NT2/D1 (cell line): ENCODE measurements at regions not wholly inside any gene's neighbourhood (a gene's known extent, or its start where the extent isn't known, plus 50 kb on each side); places are given as distances from the start of the nearest gene placed in this dataset.

Source experiments
- SUZ12 ChIP-seq: IDR thresholded peaks from 2 replicates; pipeline ENCODE4 v1.6.1; 2011; ENCODE audit not compliant: insufficient read length, insufficient read depth; ENCODE audit errors: extremely low read depth
- YY1 ChIP-seq: IDR thresholded peaks from 2 replicates; pipeline ENCODE4 v1.6.1; 2011; ENCODE audit not compliant: insufficient read length, insufficient read depth

- TF ChIP-seq SUZ12 (no peak), YY1 (no peak)
Measured at GRCh38 chr11:95675585-95675984, 114.0 kb downstream of the FAM76B start.
